Right atrium auricular region (tissue), 2 donors: ENCODE measurements at regions not wholly inside any gene's neighbourhood (a gene's known extent, or its start where the extent isn't known, plus 50 kb on each side); places are given as distances from the start of the nearest gene placed in this dataset.
A peak's percentile ranks its signal among the peaks of the same experiment; 100 is the strongest.

Experiments
- DNase-seq: peaks from one replicate; pipeline ENCODE4 v3.0.0-alpha.2; 2019; ENCODE audit warnings: low spot score
- H3K27ac ChIP-seq, 2 donors: fragments of 200-600 bp; sonication (generic); 1 replicate in 1 of 2; 2 replicates in 1 of 2; pipeline ENCODE4 v1.5.1; 2016 to 2019
- H3K27me3 ChIP-seq, 2 donors: fragments of 200-600 bp; sonication (generic); one replicate each; pipeline versions ENCODE4 v1.5.1 to v1.6.0; 2017 to 2019
- H3K36me3 ChIP-seq: fragments of 200-600 bp; sonication (generic); one replicate; pipeline ENCODE4 v1.5.1; 2016
- H3K4me1 ChIP-seq, 2 donors: fragments of 200-600 bp; sonication (generic); one replicate each; pipeline versions ENCODE4 v1.5.1 to v1.6.0; 2017 to 2019
- H3K4me3 ChIP-seq, 2 donors: fragments of 200-600 bp; sonication (generic); 1 replicate in 1 of 2; 2 replicates in 1 of 2; pipeline ENCODE4 v1.5.1; 2017 to 2019; ENCODE audit warnings: mild to moderate bottlenecking in 1 of 2, moderate library complexity in 1 of 2
- H3K9me3 ChIP-seq, 2 donors: fragments of 200-600 bp; sonication (generic); one replicate each; pipeline ENCODE4 v1.5.1; 2019
- CTCF ChIP-seq, 2 donors: fragments of 200-600 bp; sonication (generic); IDR thresholded peaks; one replicate each; pipeline ENCODE4 v1.5.1; 2019; ENCODE audit warnings: antibody characterized with exemption in 2 of 2

DNA sequence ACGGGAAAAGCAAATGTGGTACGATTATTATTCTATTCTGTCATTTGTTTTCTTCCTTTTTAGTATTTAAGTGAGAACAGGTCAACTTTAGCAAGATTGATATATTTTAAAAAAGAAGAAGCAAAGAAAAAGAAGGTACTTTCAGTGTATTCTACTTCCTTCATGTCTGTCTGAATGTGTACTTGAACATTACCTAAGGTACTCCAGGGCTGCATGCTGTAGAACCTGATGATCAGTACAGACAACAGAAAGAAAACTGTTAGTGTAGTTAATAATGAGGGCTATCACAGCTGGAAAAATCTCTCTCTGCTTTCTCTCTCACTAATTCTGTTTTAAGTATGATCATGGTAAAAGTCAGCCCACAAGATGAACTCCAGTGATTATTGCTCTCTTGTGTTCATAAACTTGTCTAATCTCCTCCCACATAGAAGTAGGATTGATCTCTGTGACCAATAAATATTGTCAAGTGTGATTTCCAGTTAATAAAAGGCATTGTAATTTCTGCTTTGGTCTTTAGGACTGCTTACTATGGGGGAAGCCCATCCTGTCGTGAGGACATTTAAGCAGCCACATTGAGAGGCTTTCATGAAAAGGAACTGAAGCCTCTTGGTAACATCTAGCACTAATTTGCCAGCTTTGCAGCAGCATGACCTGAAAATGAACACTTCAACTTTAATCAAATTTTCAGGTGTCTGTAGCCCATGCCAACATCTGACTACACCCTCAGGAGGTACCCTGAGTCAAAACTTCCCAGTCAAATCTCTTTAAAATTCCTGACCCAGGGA lies 864.0 kb upstream of the ACO1 start:
- H3K4me1 ChIP-seq, result no peaks in the 10 kb centered on the region
- H3K27me3 ChIP-seq, result no peaks in the 10 kb centered on the region
- peaks cover 0 to under 1% of the 10 kb centered on the region in 2 donors for H3K9me3 ChIP-seq
- H3K27ac ChIP-seq, result no peak overlapping the region
- no peak overlapping the region for H3K4me3 ChIP-seq
- H3K36me3 ChIP-seq, result no peaks in the 10 kb centered on the region
- DNase-seq, result no peak
- TF ChIP-seq CTCF (IDR thresholded peaks at IDR 0.05), result no peak

- no peaks in the 10 kb centered on the region for H3K27me3 ChIP-seq
- no peaks in the 10 kb centered on the region for H3K36me3 ChIP-seq
- no peak overlapping the region for H3K27ac ChIP-seq
- H3K4me1 ChIP-seq, result no peaks in the 10 kb centered on the region
- H3K4me3 ChIP-seq, result no peak overlapping the region
- no peaks in the 10 kb centered on the region for H3K9me3 ChIP-seq
- no peak for DNase-seq
- TF ChIP-seq CTCF (IDR thresholded peaks at IDR 0.05), result no peak
These were observed 848.8 kb upstream of the ACO1 start for GRCh38 chr9:31535651-31536050.

- Histone ChIP-seq H3K27me3 (no peaks in the 10 kb centered on the region), H3K4me1 (no peaks in the 10 kb centered on the region), H3K9me3 (no peaks in the 10 kb centered on the region), H3K36me3 (no peaks in the 10 kb centered on the region), H3K4me3 (no peak overlapping the region), H3K27ac (no peak overlapping the region)
- no peak for TF ChIP-seq CTCF (IDR thresholded peaks at IDR 0.05)
- no peak for DNase-seq
These were observed 848.0 kb upstream of the ACO1 start for GRCh38 chr9:31536471-31536870.

DNA sequence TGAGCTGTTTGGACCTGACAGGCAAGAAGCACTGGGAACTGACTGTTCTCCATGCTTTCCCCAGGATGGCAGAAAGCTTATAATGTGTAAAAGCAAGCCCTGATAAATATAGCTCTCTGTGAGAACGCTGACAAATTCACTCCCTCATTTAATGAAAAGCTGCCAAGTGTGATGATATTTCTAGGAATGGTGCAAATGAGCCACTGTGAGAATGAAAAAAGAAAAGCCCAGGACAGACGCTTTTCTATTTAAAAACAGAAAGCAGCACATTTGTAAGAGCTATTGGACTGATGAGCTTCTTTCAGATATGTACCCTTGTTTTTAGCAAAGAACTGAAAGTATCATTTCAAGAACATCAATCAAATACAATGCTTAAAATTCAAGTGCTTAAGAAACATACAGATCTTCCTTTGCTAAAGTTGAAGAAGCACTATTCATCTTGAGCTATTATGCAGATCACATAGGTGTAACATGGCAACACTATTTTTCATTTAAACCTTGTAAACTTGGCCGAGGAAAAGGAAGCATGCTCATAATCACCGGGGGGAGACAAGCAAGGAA lies 842.6 kb upstream of the ACO1 start:
- Histone ChIP-seq H3K4me3 (no peak overlapping the region), H3K27ac (no peak overlapping the region)
- DNase-seq, result no peak

GRCh38 chr9:31542384-31543055 lies 841.9 kb upstream of the ACO1 start:
- no peaks in the 10 kb centered on the region for H3K4me1 ChIP-seq
- peak in 1 of 2 donors; percentile 50 for TF ChIP-seq CTCF (IDR thresholded peaks at IDR 0.05)
- H3K36me3 ChIP-seq, result no peaks in the 10 kb centered on the region
- DNase-seq, result peak; percentile 65
- H3K9me3 ChIP-seq, result no peaks in the 10 kb centered on the region
- H3K27me3 ChIP-seq, result no peaks in the 10 kb centered on the region
- no peak overlapping the region for H3K27ac ChIP-seq
- no peak overlapping the region for H3K4me3 ChIP-seq

More for the DNA sequence above, 842.6 kb upstream of the ACO1 start:
- Histone ChIP-seq H3K9me3 (no peaks in the 10 kb centered on the region), H3K36me3 (no peaks in the 10 kb centered on the region), H3K27me3 (no peaks in the 10 kb centered on the region), H3K4me1 (no peaks in the 10 kb centered on the region)
- TF ChIP-seq CTCF (IDR thresholded peaks at IDR 0.05), result no peak
